ENCODE measurements at regions not wholly inside any gene's neighbourhood (a gene's known extent, or its start where the extent isn't known, plus 50 kb on each side); places are given as distances from the start of the nearest gene placed in this dataset.

DNA sequence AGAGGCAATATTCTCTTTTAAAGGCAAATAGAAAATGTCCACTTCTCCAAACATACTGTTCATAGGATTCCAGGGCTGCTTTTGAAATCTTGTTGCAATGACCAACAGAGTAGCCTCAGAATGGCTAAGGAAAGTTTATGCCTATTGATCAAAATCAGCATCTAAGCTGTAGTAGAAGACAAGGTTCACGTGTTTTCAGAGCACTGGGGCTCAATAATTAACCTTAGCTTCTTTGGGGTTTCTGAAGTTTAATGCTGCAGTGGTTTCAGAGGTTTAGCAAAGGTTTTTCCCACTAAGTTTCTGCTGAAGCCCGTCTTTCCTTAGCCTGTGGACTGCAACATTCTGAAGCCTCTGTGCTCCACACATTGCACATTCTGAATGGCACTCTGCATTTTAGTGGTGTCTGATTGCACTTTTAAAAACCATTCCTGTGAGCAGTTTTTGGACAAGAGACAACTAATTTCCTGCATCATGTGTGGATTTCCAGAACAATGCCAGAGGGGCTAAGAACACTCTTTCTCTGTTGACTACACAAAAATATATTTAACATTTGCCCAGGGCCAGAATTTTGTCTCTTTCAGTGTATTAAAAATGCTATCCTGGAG lies 342.5 kb downstream of the PTEN start:
- TF ChIP-seq EZH2 (IDR thresholded peaks at IDR 0.05; ENCODE audit: borderline replicate concordance, low read depth, low read length, poor library complexity, severe bottlenecking) (no peak), CTCF (conservative IDR thresholded peaks at IDR 0.05; ENCODE audit: low read depth, low read length) (no peak)

Data from A673 (cell line).